ENCODE measurements at regions not wholly inside any gene's neighbourhood (a gene's known extent, or its start where the extent isn't known, plus 50 kb on each side); places are given as distances from the start of the nearest gene placed in this dataset.
"Not testable (repeated sequence)": the region's sequence is repeated elsewhere in the genome, so short reads cannot be mapped to it uniquely, and the experiment has no call there.

- not testable (repeated sequence) for H3K36me3 Mint-ChIP-seq; H3K4me1 ChIP-seq (ENCODE audit: insufficient read depth, low read length); H3K36me3 ChIP-seq (ENCODE audit: insufficient read depth, low read length); H3K27ac ChIP-seq (ENCODE audit: low read depth, low read length); H3K9me3 ChIP-seq (ENCODE audit: control insufficient read depth in 1 of 2, low read length in 2 of 2); H3K4me1 Mint-ChIP-seq; H3K27me3 Mint-ChIP-seq; H3K27me3 ChIP-seq (ENCODE audit: insufficient read depth, low read length)
- H3K9me3 Mint-ChIP-seq, result peaks cover 0 to 12% (median 7%) of the 10 kb centered on the region in 8 donors
- peak overlapping the region; percentile 82 to 94 (median 88) for H3K4me3 Mint-ChIP-seq
- CTCF ChIA-PET (ENCODE audit: partially characterized antibody), result interaction anchor here (0.7 to 1.8 kb wide), 4 partner anchors 16 to 697 kb away, joined by 3 to 9 read pairs (median 4); partner anchors contain the start of genes ODR4 and TPR
- intact Hi-C loops (cut with micrococcal nuclease), result loop anchor here (1.0 kb wide), 1 partner anchor 20 kb away; no protein-coding TSS in a partner anchor
- POLR2A ChIA-PET (ENCODE audit: partially characterized antibody), result interaction anchor here (1.0 to 2.3 kb wide), 4 partner anchors 15 to 87 kb away, joined by 3 to 24 read pairs (median 8); no protein-coding TSS in a partner anchor
- H3K4me3 ChIP-seq (ENCODE audit: low read length in 2 of 2), result peak overlapping the region in 1 of 2 donors; percentile 31
- DNase-seq, result peak in 4 of 5 donors; percentile 11 to 38 (median 24)
- peak overlapping the region; percentile 57 to 89 (median 76) for H3K27ac Mint-ChIP-seq
These were observed 243.7 kb downstream of the PLA2G4A start for GRCh38 chr1:187072262-187073034.

- H3K36me3 Mint-ChIP-seq; H3K9me3 ChIP-seq (ENCODE audit: control insufficient read depth in 1 of 2, low read length in 2 of 2); H3K4me1 ChIP-seq (ENCODE audit: insufficient read depth, low read length); H3K27ac ChIP-seq (ENCODE audit: low read depth, low read length); H3K27me3 Mint-ChIP-seq; H3K27me3 ChIP-seq (ENCODE audit: insufficient read depth, low read length); H3K36me3 ChIP-seq (ENCODE audit: insufficient read depth, low read length): not testable (repeated sequence)
- peak in 4 of 5 donors; percentile 11 to 37 (median 28) for DNase-seq
- Mint-ChIP-seq H3K4me1 (peaks cover 4 to 12% (median 7%) of the 10 kb centered on the region in 4 donors), H3K9me3 (peaks cover 0 to 12% (median 7%) of the 10 kb centered on the region in 8 donors), H3K27ac (peak overlapping the region; percentile 57 to 89 (median 76)), H3K4me3 (peak overlapping the region; percentile 82 to 94 (median 88))
- CTCF ChIA-PET (ENCODE audit: partially characterized antibody), result interaction anchor here (0.7 to 1.8 kb wide), 4 partner anchors 16 to 698 kb away, joined by 3 to 9 read pairs (median 4); partner anchors contain the start of genes ODR4 and TPR
- H3K4me3 ChIP-seq (ENCODE audit: low read length in 2 of 2), result peak overlapping the region in 1 of 2 donors; percentile 31
- POLR2A ChIA-PET (ENCODE audit: partially characterized antibody), result interaction anchor here (1.0 to 2.3 kb wide), 4 partner anchors 14 to 86 kb away, joined by 3 to 24 read pairs (median 8); no protein-coding TSS in a partner anchor
- intact Hi-C loops (cut with micrococcal nuclease), result loop anchor here (1.0 kb wide), 1 partner anchor 19 kb away; no protein-coding TSS in a partner anchor
These were observed 244.3 kb downstream of the PLA2G4A start for GRCh38 chr1:187073035-187073560.

GRCh38 chr1:187073634-187074245 lies 245.0 kb downstream of the PLA2G4A start:
- H3K9me3 ChIP-seq (ENCODE audit: control insufficient read depth in 1 of 2, low read length in 2 of 2); H3K36me3 ChIP-seq (ENCODE audit: insufficient read depth, low read length); H3K27ac Mint-ChIP-seq; H3K27me3 ChIP-seq (ENCODE audit: insufficient read depth, low read length); H3K4me3 ChIP-seq (ENCODE audit: low read length in 2 of 2); H3K4me1 ChIP-seq (ENCODE audit: insufficient read depth, low read length); H3K27me3 Mint-ChIP-seq; H3K36me3 Mint-ChIP-seq; H3K27ac ChIP-seq (ENCODE audit: low read depth, low read length): not testable (repeated sequence)
- peak in 1 of 5 donors; percentile 0 for DNase-seq
- Mint-ChIP-seq H3K9me3 (peaks cover 0 to 12% (median 7%) of the 10 kb centered on the region in 8 donors), H3K4me3 (peak overlapping the region in 6 of 8 donors; percentile 82 to 94 (median 88)), H3K4me1 (peaks cover 4 to 12% (median 8%) of the 10 kb centered on the region in 4 donors)
- ChIA-PET CTCF (ENCODE audit: partially characterized antibody) (interaction anchor here (1.2 to 1.8 kb wide), 3 partner anchors 15 to 699 kb away, joined by 3 to 9 read pairs (median 4); partner anchors contain the start of genes ODR4 and TPR), POLR2A (ENCODE audit: partially characterized antibody) (interaction anchor here (1.7 to 2.3 kb wide), 3 partner anchors 13 to 25 kb away, joined by 7 to 24 read pairs (median 9); no protein-coding TSS in a partner anchor)
- intact Hi-C loops (cut with micrococcal nuclease), result loop anchor here (1.0 kb wide), 1 partner anchor 19 kb away; no protein-coding TSS in a partner anchor

DNA sequence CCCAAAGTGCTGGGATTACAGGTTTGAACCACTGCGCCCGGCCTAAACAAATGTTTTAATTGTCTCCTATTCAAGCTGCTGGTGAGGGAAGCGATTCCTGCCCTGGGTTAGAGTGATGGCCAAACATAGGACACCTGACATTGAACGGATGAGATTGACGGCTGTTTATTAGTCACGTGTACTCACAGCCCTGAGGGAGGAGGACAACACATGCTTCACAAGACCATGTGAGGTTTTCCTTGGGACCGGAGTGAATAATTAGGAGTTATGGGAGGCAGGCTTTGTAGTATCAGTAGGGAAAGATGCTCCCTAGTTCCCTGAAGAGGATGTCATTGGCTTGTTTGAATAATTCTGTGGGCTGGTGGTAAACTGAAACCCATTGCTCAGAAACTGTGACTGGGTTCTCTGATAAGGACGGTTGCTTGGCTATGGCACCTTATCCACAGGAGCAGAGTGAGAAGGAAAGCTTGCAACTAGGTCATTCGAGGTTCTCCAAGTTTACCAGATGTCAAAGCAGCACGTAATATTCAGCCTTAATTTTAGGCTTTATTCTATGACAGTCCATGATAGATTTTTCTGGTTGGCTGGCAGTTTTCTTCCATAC lies 245.8 kb downstream of the PLA2G4A start:
- intact Hi-C loops (cut with micrococcal nuclease), result no loop called here
- POLR2A ChIA-PET (ENCODE audit: partially characterized antibody), result no interaction called here
- Mint-ChIP-seq H3K27me3 (no peaks in the 10 kb centered on the region), H3K36me3 (peaks cover 0 to 5% of the 10 kb centered on the region in 2 donors), H3K27ac (no peak overlapping the region), H3K4me3 (peak overlapping the region in 4 of 8 donors; percentile 13 to 45 (median 22)), H3K9me3 (peaks cover 0 to 12% (median 7%) of the 10 kb centered on the region in 8 donors), H3K4me1 (peaks cover 4 to 10% (median 8%) of the 10 kb centered on the region in 4 donors)
- DNase-seq, result no peak
- Histone ChIP-seq H3K36me3 (ENCODE audit: insufficient read depth, low read length) (no peaks in the 10 kb centered on the region), H3K27ac (ENCODE audit: low read depth, low read length) (no peak overlapping the region), H3K4me3 (ENCODE audit: low read length in 2 of 2) (no peak overlapping the region), H3K27me3 (ENCODE audit: insufficient read depth, low read length) (no peaks in the 10 kb centered on the region), H3K4me1 (ENCODE audit: insufficient read depth, low read length) (no peaks in the 10 kb centered on the region), H3K9me3 (ENCODE audit: control insufficient read depth in 1 of 2, low read length in 2 of 2) (no peaks in the 10 kb centered on the region)
- CTCF ChIA-PET (ENCODE audit: partially characterized antibody), result no interaction called here

DNA sequence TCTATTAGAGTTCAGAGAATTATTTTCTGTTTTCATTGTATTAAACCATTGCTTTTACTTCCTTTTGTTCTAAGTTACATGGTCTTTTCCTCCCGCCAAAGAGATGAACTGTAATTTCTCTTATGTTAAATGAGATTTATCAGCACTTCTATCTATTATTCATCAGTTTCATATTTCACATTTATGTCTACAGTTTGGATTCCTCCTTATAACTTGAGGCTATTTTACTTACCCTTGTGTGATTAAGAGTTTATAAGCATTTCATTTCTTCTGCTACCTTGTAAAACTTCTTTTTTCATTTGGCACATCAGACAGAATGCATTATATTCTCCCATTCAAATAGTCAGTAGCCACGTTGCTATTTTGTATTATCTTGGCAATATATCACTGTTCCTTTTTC lies 248.2 kb downstream of the PLA2G4A start:
- Mint-ChIP-seq H3K27ac (no peak overlapping the region), H3K9me3 (peaks cover 0 to 12% (median 7%) of the 10 kb centered on the region in 8 donors), H3K36me3 (peaks cover 0 to 5% of the 10 kb centered on the region in 2 donors), H3K4me1 (peaks cover 4 to 11% (median 9%) of the 10 kb centered on the region in 4 donors), H3K4me3 (no peak overlapping the region), H3K27me3 (no peaks in the 10 kb centered on the region)
- no peaks in the 10 kb centered on the region for H3K27me3 ChIP-seq (ENCODE audit: insufficient read depth, low read length)
- intact Hi-C loops (cut with micrococcal nuclease), result no loop called here
- no peaks in the 10 kb centered on the region for H3K4me1 ChIP-seq (ENCODE audit: insufficient read depth, low read length)
- H3K9me3 ChIP-seq (ENCODE audit: control insufficient read depth in 1 of 2, low read length in 2 of 2), result no peaks in the 10 kb centered on the region
- no peak overlapping the region for H3K4me3 ChIP-seq (ENCODE audit: low read length in 2 of 2)
- ChIA-PET CTCF (ENCODE audit: partially characterized antibody) (no interaction called here), POLR2A (ENCODE audit: partially characterized antibody) (no interaction called here)
- H3K36me3 ChIP-seq (ENCODE audit: insufficient read depth, low read length), result no peaks in the 10 kb centered on the region
- DNase-seq, result no peak
- H3K27ac ChIP-seq (ENCODE audit: low read depth, low read length), result no peak overlapping the region

DNA sequence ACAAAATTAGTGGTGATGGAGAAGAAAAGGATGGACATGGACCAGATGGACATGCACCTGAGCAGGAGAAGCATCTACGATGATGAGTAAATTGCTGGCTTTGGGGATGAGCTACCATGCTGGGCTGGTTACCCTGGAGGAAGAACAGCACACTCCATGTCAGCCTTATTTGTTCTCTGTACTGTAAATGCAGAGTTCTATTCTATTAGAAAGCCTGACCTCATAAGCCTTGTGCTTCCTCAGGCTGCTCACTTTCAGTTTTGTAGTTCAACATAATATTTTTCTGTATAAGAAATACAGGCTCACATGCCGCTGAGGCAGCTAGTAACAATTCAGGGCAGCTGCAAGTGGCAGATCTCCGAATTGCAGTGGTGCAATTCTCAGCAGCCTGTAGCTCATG lies 249.6 kb downstream of the PLA2G4A start:
- DNase-seq, result no peak
- Mint-ChIP-seq H3K27me3 (no peaks in the 10 kb centered on the region), H3K9me3 (peaks cover 0 to 12% (median 7%) of the 10 kb centered on the region in 8 donors), H3K4me1 (peaks cover 0 to 16% (median 6%) of the 10 kb centered on the region in 4 donors), H3K4me3 (no peak overlapping the region), H3K27ac (no peak overlapping the region), H3K36me3 (no peaks in the 10 kb centered on the region)
- Histone ChIP-seq H3K27ac (ENCODE audit: low read depth, low read length) (no peak overlapping the region), H3K36me3 (ENCODE audit: insufficient read depth, low read length) (no peaks in the 10 kb centered on the region), H3K9me3 (ENCODE audit: control insufficient read depth in 1 of 2, low read length in 2 of 2) (no peaks in the 10 kb centered on the region), H3K4me3 (ENCODE audit: low read length in 2 of 2) (no peak overlapping the region), H3K27me3 (ENCODE audit: insufficient read depth, low read length) (no peaks in the 10 kb centered on the region), H3K4me1 (ENCODE audit: insufficient read depth, low read length) (no peaks in the 10 kb centered on the region)
- ChIA-PET POLR2A (ENCODE audit: partially characterized antibody) (interaction anchor here (1.1 kb wide), 1 partner anchor 14 kb away, joined by 3 read pairs; no protein-coding TSS in a partner anchor), CTCF (ENCODE audit: partially characterized antibody) (no interaction called here)
- intact Hi-C loops (cut with micrococcal nuclease), result no loop called here
